Loucy (cell line): ENCODE measurements at regions not wholly inside any gene's neighbourhood (a gene's known extent, or its start where the extent isn't known, plus 50 kb on each side); places are given as distances from the start of the nearest gene placed in this dataset.

Source experiments
- H2AFZ ChIP-seq: fragments of 200-600 bp; sonication (generic); 2 replicates; pipeline ENCODE4 v1.6.0; 2016; ENCODE audit warnings: antibody characterized with exemption, mild to moderate bottlenecking, low read length, moderate library complexity
- H3F3A ChIP-seq: fragments of 200-600 bp; 2 replicates; pipeline ENCODE4 v1.6.0; 2016; ENCODE audit warnings: antibody characterized with exemption, low read depth, mild to moderate bottlenecking
- H3K27me3 ChIP-seq: fragments of 200-600 bp; sonication (generic); 2 replicates; pipeline ENCODE4 v1.6.1; 2014; ENCODE audit warnings: low read length, mild to moderate bottlenecking; ENCODE audit not compliant: insufficient read depth, poor library complexity, severe bottlenecking
- H3K36me3 ChIP-seq: fragments of 200-600 bp; sonication (generic); 2 replicates; pipeline ENCODE4 v1.6.1; 2016; ENCODE audit warnings: low read length; ENCODE audit not compliant: insufficient read depth
- H3K4me1 ChIP-seq: fragments of 200-600 bp; sonication (generic); 2 replicates; pipeline ENCODE4 v1.5.1; 2014; ENCODE audit warnings: low read length, mild to moderate bottlenecking; ENCODE audit not compliant: insufficient read depth, poor library complexity, severe bottlenecking
- H3K4me2 ChIP-seq: fragments of 200-600 bp; sonication (generic); 2 replicates; pipeline ENCODE4 v1.6.0; 2014; ENCODE audit warnings: antibody characterized with exemption, low read length, low read depth, mild to moderate bottlenecking; ENCODE audit not compliant: poor library complexity, severe bottlenecking
- H3K4me3 ChIP-seq: fragments of 200-600 bp; sonication (generic); 2 replicates; pipeline ENCODE4 v1.5.1; 2014; ENCODE audit warnings: low read length, mild to moderate bottlenecking, mixed read lengths; ENCODE audit not compliant: poor library complexity, severe bottlenecking
- H3K79me2 ChIP-seq: fragments of 200-600 bp; sonication (generic); 2 replicates; pipeline ENCODE4 v1.6.1; 2014; ENCODE audit warnings: low read length; ENCODE audit not compliant: insufficient read depth
- H3K9ac ChIP-seq: fragments of 200-600 bp; sonication (generic); 2 replicates; pipeline ENCODE4 v1.6.0; 2014; ENCODE audit warnings: mild to moderate bottlenecking, low read depth, low read length, moderate library complexity; ENCODE audit not compliant: poor library complexity, severe bottlenecking
- H3K9me2 ChIP-seq: fragments of 200-600 bp; sonication (generic); replicated peaks from 2 replicates; pipeline ENCODE4 v1.6.1; 2016; ENCODE audit warnings: low read depth, low read length, mixed read lengths
- H3K9me3 ChIP-seq: fragments of 200-600 bp; sonication (generic); 2 replicates; pipeline ENCODE4 v1.6.1; 2014; ENCODE audit warnings: mild to moderate bottlenecking, antibody characterized with exemption, low read length, low read depth; ENCODE audit not compliant: insufficient read depth
- H4K20me1 ChIP-seq: fragments of 200-600 bp; sonication (generic); 2 replicates; pipeline ENCODE4 v1.6.0; 2014; ENCODE audit warnings: antibody characterized with exemption, low read length, mild to moderate bottlenecking; ENCODE audit not compliant: insufficient read depth, poor library complexity, severe bottlenecking
- EZH2phosphoT487 ChIP-seq: fragments of 200-600 bp; IDR thresholded peaks from 2 replicates; pipeline ENCODE4 v1.6.1; 2018; ENCODE audit warnings: antibody characterized with exemption, mild to moderate bottlenecking, moderate library complexity, borderline replicate concordance
- TF ChIP-seq, protein P1 (sequence below): fragments of 200-600 bp; sonication (generic); conservative IDR thresholded peaks from 2 replicates; pipeline ENCODE4 v1.5.1; 2014; ENCODE audit warnings: mild to moderate bottlenecking, antibody characterized with exemption, low read length

- H3F3A ChIP-seq, result no peaks in the 10 kb centered on the region
- H3K9me2 ChIP-seq, result no peaks in the 10 kb centered on the region
- no peak overlapping the region for H3K4me3 ChIP-seq
- H4K20me1 ChIP-seq, result no peaks in the 10 kb centered on the region
- no peaks in the 10 kb centered on the region for H3K36me3 ChIP-seq
- no peak overlapping the region for H3K9ac ChIP-seq
- no peak overlapping the region for H2AFZ ChIP-seq
- peaks cover 8% of the 10 kb centered on the region for H3K4me1 ChIP-seq
- no peak overlapping the region for H3K4me2 ChIP-seq
- no peaks in the 10 kb centered on the region for H3K9me3 ChIP-seq
- TF ChIP-seq, protein P1, sequence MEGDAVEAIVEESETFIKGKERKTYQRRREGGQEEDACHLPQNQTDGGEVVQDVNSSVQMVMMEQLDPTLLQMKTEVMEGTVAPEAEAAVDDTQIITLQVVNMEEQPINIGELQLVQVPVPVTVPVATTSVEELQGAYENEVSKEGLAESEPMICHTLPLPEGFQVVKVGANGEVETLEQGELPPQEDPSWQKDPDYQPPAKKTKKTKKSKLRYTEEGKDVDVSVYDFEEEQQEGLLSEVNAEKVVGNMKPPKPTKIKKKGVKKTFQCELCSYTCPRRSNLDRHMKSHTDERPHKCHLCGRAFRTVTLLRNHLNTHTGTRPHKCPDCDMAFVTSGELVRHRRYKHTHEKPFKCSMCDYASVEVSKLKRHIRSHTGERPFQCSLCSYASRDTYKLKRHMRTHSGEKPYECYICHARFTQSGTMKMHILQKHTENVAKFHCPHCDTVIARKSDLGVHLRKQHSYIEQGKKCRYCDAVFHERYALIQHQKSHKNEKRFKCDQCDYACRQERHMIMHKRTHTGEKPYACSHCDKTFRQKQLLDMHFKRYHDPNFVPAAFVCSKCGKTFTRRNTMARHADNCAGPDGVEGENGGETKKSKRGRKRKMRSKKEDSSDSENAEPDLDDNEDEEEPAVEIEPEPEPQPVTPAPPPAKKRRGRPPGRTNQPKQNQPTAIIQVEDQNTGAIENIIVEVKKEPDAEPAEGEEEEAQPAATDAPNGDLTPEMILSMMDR, result no peak
- TF ChIP-seq EZH2phosphoT487, result no peak
- no peaks in the 10 kb centered on the region for H3K79me2 ChIP-seq
- H3K27me3 ChIP-seq, result no peaks in the 10 kb centered on the region
Observed at GRCh38 chr5:158066076-158066475, 207.1 kb upstream of the CLINT1 start.

DNA sequence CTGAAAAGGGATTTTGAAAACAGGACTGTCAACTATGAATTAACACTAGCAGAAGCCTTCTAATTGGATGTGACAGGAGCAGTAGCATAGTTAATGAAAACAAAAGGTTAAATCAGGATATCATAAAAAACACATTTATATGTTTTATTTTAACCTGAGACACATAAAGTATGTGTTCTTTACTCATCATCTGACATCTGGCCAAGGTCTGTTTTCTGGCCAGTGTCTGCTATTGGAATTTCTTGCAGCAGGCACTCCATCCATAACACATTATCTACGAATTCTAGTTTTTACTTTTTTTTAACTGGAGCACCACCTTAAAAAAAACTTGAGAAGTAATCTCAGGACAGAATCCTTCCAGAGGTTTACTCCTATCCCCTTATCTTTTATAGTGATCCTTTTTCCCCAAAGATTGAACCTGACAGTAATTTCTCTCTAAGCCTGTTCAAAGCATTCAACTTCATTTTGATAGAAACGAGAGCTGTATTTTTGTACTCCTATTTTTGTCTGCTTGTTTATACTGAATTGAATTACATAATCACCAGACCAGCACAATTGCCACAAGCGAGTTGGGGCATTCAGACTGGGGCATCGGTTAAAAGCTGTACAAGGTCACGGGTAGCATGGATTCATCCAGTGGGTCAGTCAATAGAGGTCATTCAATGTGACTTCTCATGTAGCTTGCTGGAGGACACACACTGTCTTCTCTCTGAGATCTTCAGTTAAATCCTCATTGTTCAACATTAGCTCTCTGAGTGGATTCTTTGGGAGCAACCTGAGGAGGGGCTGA, 205.6 kb upstream of the CLINT1 start:
- Histone ChIP-seq H3K9ac (no peak overlapping the region), H3K27me3 (no peaks in the 10 kb centered on the region), H3K36me3 (no peaks in the 10 kb centered on the region), H3K9me3 (no peaks in the 10 kb centered on the region), H3K79me2 (no peaks in the 10 kb centered on the region), H3K4me2 (no peak overlapping the region), H2AFZ (no peak overlapping the region), H4K20me1 (no peaks in the 10 kb centered on the region), H3K4me3 (no peak overlapping the region), H3K9me2 (no peaks in the 10 kb centered on the region), H3K4me1 (peaks cover 8% of the 10 kb centered on the region), H3F3A (no peaks in the 10 kb centered on the region)
- no peak for TF ChIP-seq EZH2phosphoT487
- TF ChIP-seq, protein P1, result no peak

GRCh38 chr5:158063052-158063451, 204.1 kb upstream of the CLINT1 start:
- no peak for TF ChIP-seq EZH2phosphoT487
- TF ChIP-seq, protein P1, result no peak
- no peak overlapping the region for H3K4me2 ChIP-seq
- H3F3A ChIP-seq, result no peaks in the 10 kb centered on the region
- H3K9me3 ChIP-seq, result no peaks in the 10 kb centered on the region
- H3K27me3 ChIP-seq, result no peaks in the 10 kb centered on the region
- H3K36me3 ChIP-seq, result no peaks in the 10 kb centered on the region
- H3K4me1 ChIP-seq, result peaks cover 8% of the 10 kb centered on the region
- no peak overlapping the region for H2AFZ ChIP-seq
- no peaks in the 10 kb centered on the region for H3K79me2 ChIP-seq
- no peaks in the 10 kb centered on the region for H3K9me2 ChIP-seq
- no peak overlapping the region for H3K4me3 ChIP-seq
- H3K9ac ChIP-seq, result no peak overlapping the region
- H4K20me1 ChIP-seq, result no peaks in the 10 kb centered on the region
